HepG2 (cell line): ENCODE measurements at regions not wholly inside any gene's neighbourhood (a gene's known extent, or its start where the extent isn't known, plus 50 kb on each side); places are given as distances from the start of the nearest gene placed in this dataset.

Experiments used
- ARID5B ChIP-seq: IDR thresholded peaks from 2 replicates; pipeline ENCODE4 v1.4.0; 2020; ENCODE audit warnings: mild to moderate bottlenecking, missing genetic modification reagents
- CBX2 ChIP-seq, 2 experiments: fragments of 200-600 bp in 1 of 2; sonication (generic); formaldehyde crosslinking in 1 of 2; IDR thresholded peaks; 2 replicates each; pipeline versions ENCODE4 v1.7.0 to v1.8.1; 2018 to 2022; ENCODE audit warnings: low read depth in 2 of 2, low read length in 1 of 2, mild to moderate bottlenecking in 1 of 2, missing genetic modification reagents in 1 of 2
- DRAP1 ChIP-seq: IDR thresholded peaks from 2 replicates; pipeline ENCODE4 v1.6.1; 2016; ENCODE audit warnings: missing genetic modification reagents, missing compliant biosample characterization
- FOXP1 ChIP-seq, 2 experiments: fragments of 450-650 bp in 1 of 2; IDR thresholded peaks; 2 replicates each; pipeline ENCODE4 v1.6.1; 2017 to 2018; ENCODE audit warnings: antibody characterized with exemption in 1 of 2
- HDAC6 ChIP-seq: fragments of 200-600 bp; sonication (generic); IDR thresholded peaks from 2 replicates; pipeline ENCODE4 v1.7.0; 2017; ENCODE audit warnings: mild to moderate bottlenecking, antibody characterized with exemption, low read length, low read depth
- LCORL ChIP-seq, 2 experiments: fragments of 450-650 bp in 1 of 2; sonication (generic) in 1 of 2; formaldehyde crosslinking in 1 of 2; IDR thresholded peaks; 2 replicates each; pipeline versions ENCODE4 v1.5.0 to v1.6.1; 2017 to 2020; ENCODE audit warnings: antibody characterized with exemption in 1 of 2, missing genetic modification reagents in 1 of 2
- PAXIP1 ChIP-seq: sonication (generic); formaldehyde crosslinking; conservative IDR thresholded peaks from 2 replicates; pipeline ENCODE4 v1.4.0; 2020; ENCODE audit warnings: mild to moderate bottlenecking, missing genetic modification reagents, moderate library complexity
- ZBTB8A ChIP-seq: sonication (generic); formaldehyde crosslinking; IDR thresholded peaks from 2 replicates; pipeline ENCODE4 v1.4.0; 2020; ENCODE audit warnings: mild to moderate bottlenecking, low read depth, missing genetic modification reagents, borderline replicate concordance
- ZNF407 ChIP-seq: sonication (generic); formaldehyde crosslinking; IDR thresholded peaks from one replicate; pipeline ENCODE4 v1.5.1; 2020; ENCODE audit warnings: mild to moderate bottlenecking, missing genetic modification reagents; ENCODE audit errors: not compliant biosample characterization
- ZNF670 ChIP-seq: sonication (generic); formaldehyde crosslinking; IDR thresholded peaks from 2 replicates; pipeline ENCODE4 v1.8.0; 2022; ENCODE audit warnings: mild to moderate bottlenecking, missing genetic modification reagents, borderline replicate concordance

- TF ChIP-seq DRAP1 (no peak), FOXP1 (IDR thresholded peaks at IDR 0.05) (no peak), FOXP1 (CRISPR knock-in tag; IDR thresholded peaks at IDR 0.05) (peak; percentile 35; the same call in 1 of the 2 replicates), ZNF670 (0 out of 2 replicates have a peak, but pooled peaks have one; percentile 48), CBX2 (IDR thresholded peaks at IDR 0.05; ENCODE audit: low read depth, low read length) (no peak), CBX2 (CRISPR knock-in tag; IDR thresholded peaks at IDR 0.05; ENCODE audit: low read depth) (peak; percentile 72; the same call in 1 of the 2 replicates), ZNF407 (CRISPR knock-in tag) (no peak), ARID5B (CRISPR knock-in tag) (peak; percentile 55; the same call in 1 of the 2 replicates), ZBTB8A (no peak), PAXIP1 (CRISPR knock-in tag) (peak; percentile 55; the same call in 1 of the 2 replicates), HDAC6 (no peak), LCORL (IDR thresholded peaks at IDR 0.05) (no peak), LCORL (CRISPR knock-in tag; IDR thresholded peaks at IDR 0.05) (peak; percentile 70; the same call in 1 of the 2 replicates)
These were observed 108.2 kb upstream of the SPATA31D4 start (continued) for GRCh38 chr9:81819859-81820546.
